ENCODE measurements at regions not wholly inside any gene's neighbourhood (a gene's known extent, or its start where the extent isn't known, plus 50 kb on each side); places are given as distances from the start of the nearest gene placed in this dataset.

GRCh38 chr13:64756621-64757020 is 2473.5 kb downstream of the PCDH9 start:
- H3K4me1 ChIP-seq (ENCODE audit: control insufficient read depth in 4 of 4, insufficient read depth in 4 of 4, low read length in 3 of 4), result no peaks in the 10 kb centered on the region
- WGBS, result 69% methylated on average over 1 of the region's 1 CpG

GRCh38 chr13:64755961-64756360 is 2474.2 kb downstream of the PCDH9 start:
- 82% methylated on average over 3 of the region's 3 CpGs for WGBS
- TF ChIP-seq RXRA (IDR thresholded peaks at IDR 0.05) (no peak), YY1 (IDR thresholded peaks at IDR 0.05) (no peak), ZBTB33 (IDR thresholded peaks at IDR 0.05) (no peak), FOXA1 (IDR thresholded peaks at IDR 0.05) (no peak), EGR1 (IDR thresholded peaks at IDR 0.05; ENCODE audit: low read depth in 2 of 2) (no peak), TAF1 (conservative IDR thresholded peaks at IDR 0.05) (no peak), JUND (IDR thresholded peaks at IDR 0.05) (no peak), HNF4G (IDR thresholded peaks at IDR 0.05) (no peak), MAX (IDR thresholded peaks at IDR 0.05) (no peak), GABPA (IDR thresholded peaks at IDR 0.05 in 1 of 2, conservative IDR thresholded peaks at IDR 0.05 in 1 of 2) (no peak), RAD21 (IDR thresholded peaks at IDR 0.05) (no peak), REST (IDR thresholded peaks at IDR 0.05) (no peak), HNF4A (conservative IDR thresholded peaks at IDR 0.05) (no peak), SP1 (IDR thresholded peaks at IDR 0.05) (no peak), FOXA2 (IDR thresholded peaks at IDR 0.05) (no peak), CTCF (IDR thresholded peaks at IDR 0.05; ENCODE audit: low read depth, low read length, missing input control) (no peak), NR2F2 (IDR thresholded peaks at IDR 0.05) (no peak), ATF3 (IDR thresholded peaks at IDR 0.05) (no peak)
- Histone ChIP-seq H3K36me3 (ENCODE audit: control insufficient read depth in 4 of 4, insufficient read depth in 3 of 4, low read depth in 1 of 4, low read length in 3 of 4) (no peaks in the 10 kb centered on the region), H3K27ac (ENCODE audit: low read depth in 1 of 2, low read length in 2 of 2) (no peak overlapping the region), H3K9me3 (ENCODE audit: control insufficient read depth in 4 of 4, low read length in 3 of 4) (no peaks in the 10 kb centered on the region), H3K27me3 (ENCODE audit: control insufficient read depth in 4 of 4, insufficient read depth in 4 of 4, low read length in 3 of 4) (no peaks in the 10 kb centered on the region), H3K4me3 (ENCODE audit: low read depth in 1 of 3, low read length in 3 of 3) (no peak overlapping the region), H3K4me1 (ENCODE audit: control insufficient read depth in 4 of 4, insufficient read depth in 4 of 4, low read length in 3 of 4) (no peaks in the 10 kb centered on the region), H3K9ac (ENCODE audit: low read depth in 1 of 2, low read length in 2 of 2) (no peak overlapping the region)
- DNase-seq (ENCODE audit: low spot score), result no peak

More at GRCh38 chr13:64756621-64757020, 2473.5 kb downstream of the PCDH9 start:
- H3K36me3 ChIP-seq (ENCODE audit: control insufficient read depth in 4 of 4, insufficient read depth in 3 of 4, low read depth in 1 of 4, low read length in 3 of 4), result no peaks in the 10 kb centered on the region
- no peak for DNase-seq (ENCODE audit: low spot score)
- no peak for TF ChIP-seq MAX (IDR thresholded peaks at IDR 0.05)
- no peak for TF ChIP-seq YY1 (IDR thresholded peaks at IDR 0.05)
- no peak for TF ChIP-seq FOXA1 (IDR thresholded peaks at IDR 0.05)
- no peak overlapping the region for H3K27ac ChIP-seq (ENCODE audit: low read depth in 1 of 2, low read length in 2 of 2)
- H3K4me3 ChIP-seq (ENCODE audit: low read depth in 1 of 3, low read length in 3 of 3), result no peak overlapping the region
- H3K27me3 ChIP-seq (ENCODE audit: control insufficient read depth in 4 of 4, insufficient read depth in 4 of 4, low read length in 3 of 4), result no peaks in the 10 kb centered on the region
- H3K9me3 ChIP-seq (ENCODE audit: control insufficient read depth in 4 of 4, low read length in 3 of 4), result no peaks in the 10 kb centered on the region
- H3K9ac ChIP-seq (ENCODE audit: low read depth in 1 of 2, low read length in 2 of 2), result no peak overlapping the region

Data from liver (tissue), 8 donors.